ENCODE measurements at regions not wholly inside any gene's neighbourhood (a gene's known extent, or its start where the extent isn't known, plus 50 kb on each side); places are given as distances from the start of the nearest gene placed in this dataset.

DNA sequence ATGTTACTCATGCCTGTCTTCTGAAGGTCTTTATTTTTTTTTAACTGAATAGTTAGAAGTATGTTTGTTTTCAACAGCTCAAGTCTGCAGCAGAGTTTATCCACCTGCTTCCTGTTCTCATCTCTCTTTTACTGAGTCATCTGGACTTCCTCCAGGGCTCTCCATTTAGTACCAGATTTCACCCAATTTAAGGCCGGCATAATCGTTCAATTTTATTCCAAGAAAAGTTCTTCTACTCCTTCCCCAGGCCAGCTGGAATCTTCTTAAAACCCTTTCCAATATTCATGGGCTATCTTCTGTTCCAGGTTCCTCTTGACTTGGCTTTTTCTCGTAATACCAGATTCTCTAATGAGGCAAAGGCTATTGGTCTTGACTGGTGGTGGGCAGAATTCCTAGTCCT is 79.0 kb upstream of the LAMA2 start:
- CTCF ChIA-PET (ENCODE audit: low intra/inter-chr PET ratio): no interaction called here
- TF ChIP-seq EGR1 (conservative IDR thresholded peaks at IDR 0.05) (no peak), KAT7 (CRISPR knock-in tag; IDR thresholded peaks at IDR 0.05; ENCODE audit: borderline replicate concordance) (no peak), ZNF324 (CRISPR knock-in tag; IDR thresholded peaks at IDR 0.05) (no peak), SP1 (CRISPR knock-in tag; IDR thresholded peaks at IDR 0.05) (no peak), SP2 (IDR thresholded peaks at IDR 0.05; ENCODE audit: extremely low read depth, low read depth, low read length, poor library complexity, severe bottlenecking) (no peak)
- TF ChIP-seq, protein P1, sequence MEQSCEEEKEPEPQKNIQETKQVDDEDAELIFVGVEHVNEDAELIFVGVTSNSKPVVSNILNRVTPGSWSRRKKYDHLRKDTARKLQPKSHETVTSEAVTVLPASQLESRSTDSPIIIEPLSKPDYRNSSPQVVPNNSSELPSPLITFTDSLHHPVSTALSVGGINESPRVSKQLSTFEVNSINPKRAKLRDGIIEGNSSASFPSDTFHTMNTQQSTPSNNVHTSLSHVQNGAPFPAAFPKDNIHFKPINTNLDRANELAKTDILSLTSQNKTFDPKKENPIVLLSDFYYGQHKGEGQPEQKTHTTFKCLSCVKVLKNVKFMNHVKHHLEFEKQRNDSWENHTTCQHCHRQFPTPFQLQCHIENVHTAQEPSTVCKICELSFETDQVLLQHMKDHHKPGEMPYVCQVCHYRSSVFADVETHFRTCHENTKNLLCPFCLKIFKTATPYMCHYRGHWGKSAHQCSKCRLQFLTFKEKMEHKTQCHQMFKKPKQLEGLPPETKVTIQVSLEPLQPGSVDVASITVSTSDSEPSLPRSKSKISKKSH (CRISPR knock-in tag; IDR thresholded peaks at IDR 0.05): no peak
- TF ChIP-seq, protein P2, sequence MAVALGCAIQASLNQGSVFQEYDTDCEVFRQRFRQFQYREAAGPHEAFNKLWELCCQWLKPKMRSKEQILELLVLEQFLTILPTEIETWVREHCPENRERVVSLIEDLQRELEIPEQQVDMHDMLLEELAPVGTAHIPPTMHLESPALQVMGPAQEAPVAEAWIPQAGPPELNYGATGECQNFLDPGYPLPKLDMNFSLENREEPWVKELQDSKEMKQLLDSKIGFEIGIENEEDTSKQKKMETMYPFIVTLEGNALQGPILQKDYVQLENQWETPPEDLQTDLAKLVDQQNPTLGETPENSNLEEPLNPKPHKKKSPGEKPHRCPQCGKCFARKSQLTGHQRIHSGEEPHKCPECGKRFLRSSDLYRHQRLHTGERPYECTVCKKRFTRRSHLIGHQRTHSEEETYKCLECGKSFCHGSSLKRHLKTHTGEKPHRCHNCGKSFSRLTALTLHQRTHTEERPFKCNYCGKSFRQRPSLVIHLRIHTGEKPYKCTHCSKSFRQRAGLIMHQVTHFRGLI (CRISPR knock-in tag; IDR thresholded peaks at IDR 0.05): no peak
- Histone ChIP-seq H3K36me3 (ENCODE audit: control insufficient read depth, insufficient read depth, low read length) (no peaks in the 10 kb centered on the region), H3K9me1 (ENCODE audit: control insufficient read depth, insufficient read depth, low read length) (no peaks in the 10 kb centered on the region), H3K4me1 (replicated peaks in 1 of 2; ENCODE audit: control insufficient read depth in 2 of 2, insufficient read depth in 2 of 2, low read length in 2 of 2) (no peaks in the 10 kb centered on the region), H3K9me3 (replicated peaks; ENCODE audit: control insufficient read depth, insufficient read depth, low read depth, low read length) (no peaks in the 10 kb centered on the region), H3K4me2 (ENCODE audit: insufficient read depth, low read length) (no peak overlapping the region), H2AFZ (ENCODE audit: low read depth, low read length) (no peak overlapping the region), H3K4me3 (no peak overlapping the region), H3K27ac (ENCODE audit: extremely low read depth, low read depth, low read length) (no peak overlapping the region), H3K27me3 (ENCODE audit: control insufficient read depth in 2 of 2, insufficient read depth in 2 of 2, low read length in 2 of 2) (no peaks in the 10 kb centered on the region), H3K9ac (ENCODE audit: insufficient read depth in 1 of 2, low read depth in 2 of 2, low read length in 2 of 2) (no peak overlapping the region), H3K79me2 (ENCODE audit: control insufficient read depth, insufficient read depth, low read length) (no peaks in the 10 kb centered on the region), H4K20me1 (replicated peaks; ENCODE audit: control insufficient read depth, insufficient read depth, low read length) (no peaks in the 10 kb centered on the region)
- FAIRE-seq: no peak
- WGBS (ENCODE audit: insufficient coverage, low coverage, missing lambda C conversion rate): 5% methylated on average over 3 of the region's 3 CpGs
- BruUV-seq (replicated peaks): no TSS peak
- no peak for ATAC-seq
- in situ Hi-C loops (cut with MboI) (no loop called here), intact Hi-C loops (cut with micrococcal nuclease) (no loop called here)
- no peak for DNase-seq (ENCODE audit: extremely low read depth in 1 of 4, low spot score in 3 of 4)
- POLR2A ChIA-PET: no interaction called here
